GM18861 (cell line): ENCODE measurements at regions not wholly inside any gene's neighbourhood (a gene's known extent, or its start where the extent isn't known, plus 50 kb on each side); places are given as distances from the start of the nearest gene placed in this dataset.

Experiments
- ATAC-seq: cut with Tn5 transposase; IDR thresholded peaks from one replicate; pipeline ENCODE4 v1.9.1; 2021; ENCODE audit not compliant: unreplicated experiment

- no peak for ATAC-seq
Measured at GRCh38 chr10:111131168-111131799, 54.5 kb downstream of the ADRA2A start.

DNA sequence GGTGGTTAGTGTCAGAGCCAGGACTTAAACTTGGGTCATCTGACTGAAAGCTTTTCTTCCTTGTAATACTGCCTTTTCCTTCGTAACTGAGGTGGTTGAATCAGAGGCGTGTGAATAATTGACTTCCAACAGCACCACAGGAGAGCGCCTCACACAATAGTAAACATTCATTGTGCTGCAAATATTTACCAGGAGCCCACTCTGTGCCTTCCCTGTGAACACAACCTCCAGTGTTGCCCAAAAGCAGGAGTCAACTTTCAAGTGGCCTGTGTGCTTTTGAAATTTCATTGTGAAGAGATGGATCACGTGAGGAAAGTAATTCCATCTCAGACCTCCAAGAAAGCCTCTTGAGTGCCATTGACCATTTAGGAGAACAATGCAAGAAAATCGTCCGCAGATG lies 60.2 kb downstream of the ADRA2A start:
- ATAC-seq, result no peak

- ATAC-seq, result no peak
Measured at GRCh38 chr10:111137587-111137986, 60.8 kb downstream of the ADRA2A start.

GRCh38 chr10:111138544-111138943 lies 61.7 kb downstream of the ADRA2A start:
- no peak for ATAC-seq

GRCh38 chr10:111139567-111139966 lies 62.7 kb downstream of the ADRA2A start:
- no peak for ATAC-seq

- ATAC-seq, result no peak
Measured at GRCh38 chr10:111142092-111142768, 65.4 kb downstream of the ADRA2A start.

DNA sequence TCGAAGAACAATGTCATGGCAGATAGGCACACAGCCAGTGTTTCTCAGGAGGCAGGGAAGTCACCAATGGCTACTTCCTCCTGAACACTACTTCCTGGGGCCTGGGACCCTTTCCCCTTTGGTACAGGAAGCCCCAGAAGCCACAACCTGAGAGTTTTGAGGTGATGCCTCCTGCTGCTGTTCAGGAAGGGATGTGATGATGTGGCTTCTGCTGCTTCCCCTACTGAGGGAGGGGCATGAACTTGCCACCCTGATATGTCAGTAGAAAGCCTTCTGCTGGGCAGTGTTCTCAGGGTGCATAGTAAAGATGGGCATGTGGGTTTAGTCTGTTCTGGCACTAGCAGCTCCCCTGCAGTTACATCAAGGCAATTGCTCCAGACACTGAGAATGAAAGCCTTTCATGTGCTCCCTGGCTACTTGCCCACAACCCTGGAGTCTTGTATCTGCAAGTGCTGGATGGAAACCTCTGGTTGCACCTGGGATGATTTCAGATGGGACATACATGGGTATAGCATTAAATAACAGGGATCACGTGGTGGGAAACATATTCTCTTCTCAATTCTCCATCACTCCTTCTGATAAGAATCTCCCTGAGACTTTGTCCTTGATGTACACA lies 69.3 kb downstream of the ADRA2A start:
- no peak for ATAC-seq

GRCh38 chr10:111148025-111148424 lies 71.2 kb downstream of the ADRA2A start:
- no peak for ATAC-seq

- ATAC-seq, result no peak
Measured at GRCh38 chr10:111148440-111148839, 71.6 kb downstream of the ADRA2A start.

GRCh38 chr10:111150691-111151090 lies 73.9 kb downstream of the ADRA2A start:
- no peak for ATAC-seq

GRCh38 chr10:111151595-111152307 lies 74.9 kb downstream of the ADRA2A start:
- ATAC-seq, result no peak

GRCh38 chr10:111156754-111157153 lies 79.9 kb downstream of the ADRA2A start:
- no peak for ATAC-seq

DNA sequence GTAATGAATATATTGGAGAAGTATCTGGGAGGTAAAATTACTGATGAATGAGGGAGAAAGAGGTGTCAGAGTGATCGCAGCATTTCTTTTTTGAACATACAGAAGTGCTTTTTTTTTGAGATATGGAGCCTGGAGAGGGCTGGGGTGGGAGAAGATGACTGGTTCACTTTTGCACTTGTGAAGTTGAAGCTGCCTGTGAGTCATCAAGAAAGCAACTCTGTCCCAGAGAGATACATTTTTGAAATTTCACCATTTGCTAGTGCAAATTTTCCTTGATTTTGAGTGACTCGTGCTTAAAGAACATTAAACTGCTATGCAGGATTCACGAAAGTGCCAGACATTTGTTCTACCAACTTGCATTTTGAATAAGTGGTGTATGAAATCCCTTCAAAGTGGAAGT lies 81.8 kb downstream of the ADRA2A start:
- ATAC-seq, result no peak

- no peak for ATAC-seq
Measured at GRCh38 chr10:111161109-111161874, 84.5 kb downstream of the ADRA2A start.

GRCh38 chr10:111171183-111171582 lies 94.4 kb downstream of the ADRA2A start:
- no peak for ATAC-seq

- ATAC-seq, result no peak
Measured at GRCh38 chr10:111175787-111176186, 99.0 kb downstream of the ADRA2A start.

GRCh38 chr10:111177379-111177778 lies 100.5 kb downstream of the ADRA2A start:
- no peak for ATAC-seq

DNA sequence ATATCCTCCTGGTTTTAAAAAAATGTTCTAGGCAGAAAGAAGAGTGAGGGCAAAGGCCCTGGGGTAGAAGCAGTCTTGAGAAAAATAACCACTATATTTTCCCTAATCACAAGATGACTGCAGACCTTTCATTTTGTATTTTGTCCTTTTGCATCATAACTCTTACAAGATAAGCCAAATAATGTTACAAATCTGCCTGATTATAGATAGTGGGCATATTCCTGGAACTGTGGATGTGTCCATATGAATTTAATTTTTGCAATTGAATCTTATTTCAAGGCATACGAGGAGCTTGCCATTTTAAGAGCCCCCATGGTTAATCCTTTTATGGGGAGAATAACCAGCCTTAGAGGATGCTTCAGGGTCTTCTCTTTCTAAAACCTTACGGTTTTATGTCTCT lies 102.7 kb downstream of the ADRA2A start:
- ATAC-seq, result no peak

DNA sequence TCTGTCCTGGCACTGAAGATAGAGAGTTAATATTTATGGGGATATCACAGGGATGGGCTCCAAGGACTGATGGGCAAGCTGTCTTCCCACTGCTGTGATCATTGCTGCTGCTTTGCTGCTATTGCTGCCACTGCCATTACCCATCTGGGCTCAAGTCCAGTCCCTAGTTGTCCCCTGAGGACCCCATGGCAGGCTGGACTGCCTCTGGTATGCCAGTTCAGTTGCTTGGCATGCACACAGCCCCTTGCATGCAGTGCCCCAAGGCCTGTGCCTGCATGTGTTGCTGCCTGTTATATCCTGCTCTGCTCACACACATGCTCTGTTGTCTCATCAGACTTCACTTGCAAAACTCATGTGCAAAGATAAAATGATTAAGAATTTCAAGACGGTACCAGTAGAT lies 109.5 kb downstream of the ADRA2A start:
- ATAC-seq, result no peak

- ATAC-seq, result no peak
Measured at GRCh38 chr10:111187096-111187495, 110.3 kb downstream of the ADRA2A start.

DNA sequence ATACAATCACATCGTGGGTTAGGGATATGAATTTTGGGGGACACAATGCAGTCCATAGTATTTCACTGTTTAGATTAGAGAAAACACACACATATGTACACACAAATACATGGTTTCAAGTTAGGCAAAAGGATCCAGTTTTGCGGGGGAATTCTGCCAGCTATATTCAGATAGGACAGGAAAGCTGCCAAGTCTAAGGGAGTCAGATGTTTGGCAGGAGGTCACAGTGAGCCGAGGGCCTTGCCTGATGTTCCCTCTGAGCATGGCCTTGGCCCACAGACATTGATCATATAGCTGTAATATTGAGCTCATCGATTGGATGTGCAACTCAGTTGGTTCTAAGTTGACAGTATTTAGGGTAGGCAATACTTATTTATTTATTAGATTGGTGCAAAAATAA lies 122.8 kb downstream of the ADRA2A start:
- ATAC-seq, result no peak
